GM12878 (cell line): ENCODE measurements at regions not wholly inside any gene's neighbourhood (a gene's known extent, or its start where the extent isn't known, plus 50 kb on each side); places are given as distances from the start of the nearest gene placed in this dataset.

Experiments used
- ATAC-seq: fragments of 200-7000 bp; cut with Tn5 transposase; 3 replicates; pipeline ENCODE4 v1.9.1; 2020; ENCODE audit warnings: mild to moderate bottlenecking, moderate library complexity
- BruUV-seq: library from RNA; stranded (reverse); fragments of 400-500 nt; replicated peaks from 2 replicates; lab custom pipeline; 2021; lab: Mats Ljungman, UMichigan
- CTCF ChIA-PET: fragments of 300-600 bp; sonication (Branson Sonifier 250); formaldehyde crosslinking; extraction: SDS; loops from one replicate; lab custom pipeline; 2021; ENCODE audit warnings: inconsistent platforms; lab: Yijun Ruan, JAX
- POLR2A ChIA-PET: fragments of 350-600 bp; formaldehyde crosslinking; extraction: SDS; loops from one replicate; lab custom pipeline; 2021; ENCODE audit warnings: inconsistent platforms; lab: Charles Lee
- RAD21 ChIA-PET: fragments of 300-600 bp; sonication (Branson Sonifier 250); formaldehyde crosslinking; loops from one replicate; lab custom pipeline; 2023; ENCODE audit warnings: antibody characterized with exemption; ENCODE audit not compliant: unreplicated experiment; lab: Charles Lee
- SMC1A ChIA-PET: fragments of 300-600 bp; sonication (Branson Sonifier 250); formaldehyde crosslinking; loops from one replicate; lab custom pipeline; 2023; ENCODE audit not compliant: unreplicated experiment, uncharacterized antibody; lab: Charles Lee
- DNase-seq: peaks from one replicate; pipeline ENCODE4 v3.0.0-alpha.2; 2011; ENCODE audit warnings: low read depth, low spot score
- FAIRE-seq: peaks from 3 replicates; lab custom pipeline; 2011; peaks lifted over from hg19 to GRCh38; lab: Jason Lieb, UNC
- H2AFZ ChIP-seq: 2 replicates; pipeline ENCODE4 v1.6.0; 2011; ENCODE audit warnings: low read depth, low read length, control low read depth; ENCODE audit not compliant: control insufficient read depth
- H3K27ac ChIP-seq: 2 replicates; pipeline ENCODE4 v1.5.1; 2011; ENCODE audit warnings: control low read depth; ENCODE audit not compliant: control insufficient read depth, insufficient read depth
- H3K27me3 ChIP-seq, 2 experiments: replicated peaks in 1 of 2; 2 replicates each; pipeline versions ENCODE4 v1.6.0 to v1.6.1; 2011; ENCODE audit warnings: low read length in 1 of 2; ENCODE audit not compliant: control insufficient read depth in 2 of 2, insufficient read depth in 2 of 2
- H3K36me3 ChIP-seq, 2 experiments: 2 replicates each; pipeline ENCODE4 v1.5.1; 2011; ENCODE audit warnings: low read length in 1 of 2; ENCODE audit not compliant: control insufficient read depth in 2 of 2, insufficient read depth in 2 of 2
- H3K4me1 ChIP-seq: 2 replicates; pipeline ENCODE4 v1.6.1; 2011; ENCODE audit warnings: mild to moderate bottlenecking, low read length, moderate library complexity, mixed read lengths; ENCODE audit not compliant: control insufficient read depth, insufficient read depth
- H3K4me2 ChIP-seq: 2 replicates; pipeline ENCODE4 v1.6.0; 2011; ENCODE audit warnings: control low read depth; ENCODE audit not compliant: control insufficient read depth, insufficient read depth
- H3K4me3 ChIP-seq: fragments of 200-600 bp; sonication (generic); 2 replicates; pipeline ENCODE4 v1.5.1; 2016
- H3K79me2 ChIP-seq: 2 replicates; pipeline ENCODE4 v1.6.0; 2011; ENCODE audit warnings: low read length; ENCODE audit not compliant: control insufficient read depth, insufficient read depth
- H3K9ac ChIP-seq: 2 replicates; pipeline ENCODE4 v1.8.0; 2011; ENCODE audit warnings: low read length, control low read depth, mixed read lengths; ENCODE audit not compliant: control insufficient read depth, insufficient read depth
- H3K9me3 ChIP-seq: replicated peaks from 3 replicates; pipeline ENCODE4 v1.5.1; 2011; ENCODE audit warnings: mild to moderate bottlenecking, low read length; ENCODE audit not compliant: control insufficient read depth, insufficient read depth
- H4K20me1 ChIP-seq: 2 replicates; pipeline ENCODE4 v1.6.0; 2011; ENCODE audit not compliant: control insufficient read depth, insufficient read depth
- ASH2L ChIP-seq: fragments of 300-600, 200-600 bp; sonication (generic); IDR thresholded peaks from 2 replicates; pipeline ENCODE4 v1.6.1; 2017; ENCODE audit warnings: low read depth, mild to moderate bottlenecking, borderline replicate concordance
- ATF7 ChIP-seq: fragments of 450-650 bp; IDR thresholded peaks from 2 replicates; pipeline ENCODE4 v1.6.1; 2016; ENCODE audit warnings: low read depth, mild to moderate bottlenecking
- BHLHE40 ChIP-seq, 2 experiments: fragments of 450-650 bp in 1 of 2; IDR thresholded peaks; 2 replicates each; pipeline ENCODE4 v1.6.1; 2011 to 2017; ENCODE audit warnings: low read depth in 2 of 2, borderline replicate concordance in 1 of 2, improper control_type of control experiment in 1 of 2, low read length in 1 of 2, mild to moderate bottlenecking in 1 of 2
- CHD2 ChIP-seq: IDR thresholded peaks from 2 replicates; pipeline ENCODE4 v1.6.1; 2011; ENCODE audit warnings: low read depth, low read length, improper control_type of control experiment, borderline replicate concordance
- CREB1 ChIP-seq: IDR thresholded peaks from 2 replicates; pipeline ENCODE4 v1.6.1; 2012; ENCODE audit warnings: low read depth, mild to moderate bottlenecking, inconsistent platforms
- E4F1 ChIP-seq: fragments of 450-650 bp; IDR thresholded peaks from 2 replicates; pipeline ENCODE4 v1.6.1; 2018; ENCODE audit warnings: borderline replicate concordance, mild to moderate bottlenecking; ENCODE audit not compliant: partially characterized antibody
- FOXM1 ChIP-seq: IDR thresholded peaks from 2 replicates; pipeline ENCODE4 v1.6.1; 2012; ENCODE audit warnings: low read depth, mild to moderate bottlenecking, inconsistent platforms, low read length, moderate library complexity
- GATAD2B ChIP-seq: fragments of 450-650 bp; conservative IDR thresholded peaks from 2 replicates; pipeline ENCODE4 v1.6.1; 2017; ENCODE audit warnings: low read depth, mild to moderate bottlenecking, moderate library complexity
- JUNB ChIP-seq: IDR thresholded peaks from 2 replicates; pipeline ENCODE4 v1.6.1; 2016; ENCODE audit warnings: antibody characterized with exemption, mild to moderate bottlenecking
- KDM1A ChIP-seq: fragments of 200-600 bp; sonication (generic); IDR thresholded peaks from 2 replicates; pipeline ENCODE4 v1.6.1; 2016; ENCODE audit warnings: borderline replicate concordance
- MTA3 ChIP-seq: IDR thresholded peaks from 2 replicates; pipeline ENCODE4 v1.6.1; 2012; ENCODE audit warnings: low read length, inconsistent platforms, borderline replicate concordance
- NFYA ChIP-seq: IDR thresholded peaks from 2 replicates; pipeline ENCODE4 v1.6.1; 2011; ENCODE audit warnings: low read depth, mild to moderate bottlenecking, low read length, improper control_type of control experiment, borderline replicate concordance
- SKIL ChIP-seq: fragments of 450-650 bp; IDR thresholded peaks from 2 replicates; pipeline ENCODE4 v1.6.1; 2017; ENCODE audit warnings: mild to moderate bottlenecking, low read depth, inconsistent platforms; ENCODE audit not compliant: poor library complexity, severe bottlenecking
- SREBF2 ChIP-seq: IDR thresholded peaks from 2 replicates; pipeline ENCODE4 v1.6.1; 2012; ENCODE audit warnings: mild to moderate bottlenecking, low read length
- SRF ChIP-seq, 2 experiments: IDR thresholded peaks; 2 replicates each; pipeline ENCODE4 v1.6.1; 2011; ENCODE audit warnings: low read depth in 2 of 2, low read length in 2 of 2, mild to moderate bottlenecking in 1 of 2, moderate library complexity in 1 of 2
- STAT1 ChIP-seq: fragments of 450-650 bp; conservative IDR thresholded peaks from 2 replicates; pipeline ENCODE4 v1.6.1; 2014; ENCODE audit warnings: antibody characterized with exemption, mild to moderate bottlenecking
- STAT3 ChIP-seq: IDR thresholded peaks from 2 replicates; pipeline ENCODE4 v1.6.1; 2011; ENCODE audit warnings: low read depth, low read length, improper control_type of control experiment
- WRNIP1 ChIP-seq: IDR thresholded peaks from 2 replicates; pipeline ENCODE4 v1.6.1; 2011; ENCODE audit warnings: low read depth, low read length, improper control_type of control experiment, borderline replicate concordance
- ZNF687 ChIP-seq: fragments of 450-650 bp; IDR thresholded peaks from 2 replicates; pipeline ENCODE4 v1.6.1; 2017; ENCODE audit warnings: mild to moderate bottlenecking, moderate library complexity
- in situ Hi-C: fragments of 300-500 bp; cut with MboI; formaldehyde crosslinking; loops from 9 replicates; pipeline ENCODE4 v1.14.3; 2018; ENCODE audit warnings: mixed read lengths
- intact Hi-C: fragments of 100-400 bp; cut with micrococcal nuclease; formaldehyde crosslinking; loops from one replicate; pipeline ENCODE4 v1.14.2; 2022; ENCODE audit not compliant: unreplicated experiment

GRCh38 chr2:145408980-145409379 lies 889.1 kb upstream of the ZEB2 start:
- Histone ChIP-seq H3K4me3 (no peak overlapping the region), H3K79me2 (no peaks in the 10 kb centered on the region), H3K9ac (no peak overlapping the region), H3K27ac (no peak overlapping the region), H3K36me3 (no peaks in the 10 kb centered on the region), H3K4me2 (no peak overlapping the region), H4K20me1 (no peaks in the 10 kb centered on the region), H2AFZ (no peak overlapping the region), H3K27me3 (no peaks in the 10 kb centered on the region; a peak in 1 of 4 replicates), H3K9me3 (no peaks in the 10 kb centered on the region), H3K4me1 (no peaks in the 10 kb centered on the region)
- TF ChIP-seq MTA3 (no peak), NFYA (no peak), CHD2 (no peak), FOXM1 (no peak), STAT3 (no peak), ATF7 (no peak), CREB1 (no peak), STAT1 (no peak), E4F1 (no peak), BHLHE40 (IDR thresholded peaks at IDR 0.05; ENCODE audit: borderline replicate concordance in 1 of 2, low read depth in 2 of 2, low read length in 1 of 2) (no peak), KDM1A (no peak), SRF (IDR thresholded peaks at IDR 0.05; ENCODE audit: low read depth in 2 of 2, low read length in 2 of 2) (no peak), SREBF2 (no peak), GATAD2B (no peak), SKIL (no peak), ASH2L (no peak), WRNIP1 (no peak), JUNB (no peak), ZNF687 (no peak)
- no TSS peak for BruUV-seq
- no peak for FAIRE-seq
- RAD21 ChIA-PET, result interaction anchor here (0.9 kb wide), 1 partner anchor 22 kb away, joined by 3 read pairs; no protein-coding TSS in a partner anchor
- in situ Hi-C loops, result no loop called here
- CTCF ChIA-PET, result no interaction called here
- POLR2A ChIA-PET, result no interaction called here
- SMC1A ChIA-PET, result no interaction called here
- intact Hi-C loops, result no loop called here
- ATAC-seq, result no peak
- no peak for DNase-seq
